ENCODE measurements at regions not wholly inside any gene's neighbourhood (a gene's known extent, or its start where the extent isn't known, plus 50 kb on each side); places are given as distances from the start of the nearest gene placed in this dataset.

DNA sequence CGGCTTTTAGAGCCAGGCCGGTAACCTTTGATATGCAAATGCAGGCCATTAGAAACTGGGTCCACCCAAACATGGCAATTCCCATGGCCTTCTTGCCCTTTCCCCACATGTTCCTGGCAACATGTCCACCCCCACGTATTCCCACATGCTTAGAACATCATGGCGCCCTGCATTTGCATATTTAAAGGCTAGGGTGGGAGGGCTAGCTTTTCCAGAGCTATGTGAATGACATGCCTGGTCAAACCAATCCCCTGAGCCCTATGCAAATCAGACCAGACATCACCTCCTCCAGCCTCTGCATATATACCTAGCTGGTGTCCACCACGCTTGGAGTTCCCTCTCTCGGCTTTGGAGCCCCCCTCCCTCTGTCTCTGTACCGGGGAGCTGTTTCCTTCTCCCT is 481.9 kb downstream of the CDH2 start:
- ChIA-PET POLR2A (no interaction called here), CTCF (no interaction called here)
- Histone ChIP-seq H3K9me3 (ENCODE audit: control insufficient read depth, insufficient read depth, low read depth, low read length) (no peaks in the 10 kb centered on the region), H3K27me3 (ENCODE audit: control insufficient read depth, insufficient read depth, low read length) (no peaks in the 10 kb centered on the region), H3K27ac (ENCODE audit: low read length) (no peak overlapping the region), H3K4me3 (ENCODE audit: low read depth in 2 of 2, low read length in 2 of 2) (no peak overlapping the region), H3K4me1 (ENCODE audit: control insufficient read depth, insufficient read depth, low read length) (no peaks in the 10 kb centered on the region), H3K36me3 (ENCODE audit: control insufficient read depth, insufficient read depth, low read length) (no peaks in the 10 kb centered on the region)
- intact Hi-C loops (cut with micrococcal nuclease; ENCODE audit: unreplicated experiment) (no loop called here), in situ Hi-C loops (cut with HindIII; ENCODE audit: low pct_unique_long_range_greater_than_20kb, low sequenced_read_pairs) (no loop called here)
- DNase-seq (ENCODE audit: low read depth, low spot score) (no peak), ATAC-seq (no peak)
- BruUV-seq (replicated peaks) = no TSS peak
- TF ChIP-seq, protein P1, sequence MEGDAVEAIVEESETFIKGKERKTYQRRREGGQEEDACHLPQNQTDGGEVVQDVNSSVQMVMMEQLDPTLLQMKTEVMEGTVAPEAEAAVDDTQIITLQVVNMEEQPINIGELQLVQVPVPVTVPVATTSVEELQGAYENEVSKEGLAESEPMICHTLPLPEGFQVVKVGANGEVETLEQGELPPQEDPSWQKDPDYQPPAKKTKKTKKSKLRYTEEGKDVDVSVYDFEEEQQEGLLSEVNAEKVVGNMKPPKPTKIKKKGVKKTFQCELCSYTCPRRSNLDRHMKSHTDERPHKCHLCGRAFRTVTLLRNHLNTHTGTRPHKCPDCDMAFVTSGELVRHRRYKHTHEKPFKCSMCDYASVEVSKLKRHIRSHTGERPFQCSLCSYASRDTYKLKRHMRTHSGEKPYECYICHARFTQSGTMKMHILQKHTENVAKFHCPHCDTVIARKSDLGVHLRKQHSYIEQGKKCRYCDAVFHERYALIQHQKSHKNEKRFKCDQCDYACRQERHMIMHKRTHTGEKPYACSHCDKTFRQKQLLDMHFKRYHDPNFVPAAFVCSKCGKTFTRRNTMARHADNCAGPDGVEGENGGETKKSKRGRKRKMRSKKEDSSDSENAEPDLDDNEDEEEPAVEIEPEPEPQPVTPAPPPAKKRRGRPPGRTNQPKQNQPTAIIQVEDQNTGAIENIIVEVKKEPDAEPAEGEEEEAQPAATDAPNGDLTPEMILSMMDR (IDR thresholded peaks at IDR 0.05) = no peak
- TF ChIP-seq POLR2AphosphoS5 (IDR thresholded peaks at IDR 0.05; ENCODE audit: low read depth, low read length) (no peak), SIN3A (IDR thresholded peaks at IDR 0.05; ENCODE audit: borderline replicate concordance, insufficient read depth, low read depth, low read length) (no peak), TCF7L2 (IDR thresholded peaks at IDR 0.05; ENCODE audit: low read depth, low read length) (no peak)
- TF ChIP-seq, protein P2, sequence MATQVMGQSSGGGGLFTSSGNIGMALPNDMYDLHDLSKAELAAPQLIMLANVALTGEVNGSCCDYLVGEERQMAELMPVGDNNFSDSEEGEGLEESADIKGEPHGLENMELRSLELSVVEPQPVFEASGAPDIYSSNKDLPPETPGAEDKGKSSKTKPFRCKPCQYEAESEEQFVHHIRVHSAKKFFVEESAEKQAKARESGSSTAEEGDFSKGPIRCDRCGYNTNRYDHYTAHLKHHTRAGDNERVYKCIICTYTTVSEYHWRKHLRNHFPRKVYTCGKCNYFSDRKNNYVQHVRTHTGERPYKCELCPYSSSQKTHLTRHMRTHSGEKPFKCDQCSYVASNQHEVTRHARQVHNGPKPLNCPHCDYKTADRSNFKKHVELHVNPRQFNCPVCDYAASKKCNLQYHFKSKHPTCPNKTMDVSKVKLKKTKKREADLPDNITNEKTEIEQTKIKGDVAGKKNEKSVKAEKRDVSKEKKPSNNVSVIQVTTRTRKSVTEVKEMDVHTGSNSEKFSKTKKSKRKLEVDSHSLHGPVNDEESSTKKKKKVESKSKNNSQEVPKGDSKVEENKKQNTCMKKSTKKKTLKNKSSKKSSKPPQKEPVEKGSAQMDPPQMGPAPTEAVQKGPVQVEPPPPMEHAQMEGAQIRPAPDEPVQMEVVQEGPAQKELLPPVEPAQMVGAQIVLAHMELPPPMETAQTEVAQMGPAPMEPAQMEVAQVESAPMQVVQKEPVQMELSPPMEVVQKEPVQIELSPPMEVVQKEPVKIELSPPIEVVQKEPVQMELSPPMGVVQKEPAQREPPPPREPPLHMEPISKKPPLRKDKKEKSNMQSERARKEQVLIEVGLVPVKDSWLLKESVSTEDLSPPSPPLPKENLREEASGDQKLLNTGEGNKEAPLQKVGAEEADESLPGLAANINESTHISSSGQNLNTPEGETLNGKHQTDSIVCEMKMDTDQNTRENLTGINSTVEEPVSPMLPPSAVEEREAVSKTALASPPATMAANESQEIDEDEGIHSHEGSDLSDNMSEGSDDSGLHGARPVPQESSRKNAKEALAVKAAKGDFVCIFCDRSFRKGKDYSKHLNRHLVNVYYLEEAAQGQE (IDR thresholded peaks at IDR 0.05; ENCODE audit: insufficient read depth in 1 of 2, low read depth in 2 of 2, low read length in 1 of 2) = no peak

DNA sequence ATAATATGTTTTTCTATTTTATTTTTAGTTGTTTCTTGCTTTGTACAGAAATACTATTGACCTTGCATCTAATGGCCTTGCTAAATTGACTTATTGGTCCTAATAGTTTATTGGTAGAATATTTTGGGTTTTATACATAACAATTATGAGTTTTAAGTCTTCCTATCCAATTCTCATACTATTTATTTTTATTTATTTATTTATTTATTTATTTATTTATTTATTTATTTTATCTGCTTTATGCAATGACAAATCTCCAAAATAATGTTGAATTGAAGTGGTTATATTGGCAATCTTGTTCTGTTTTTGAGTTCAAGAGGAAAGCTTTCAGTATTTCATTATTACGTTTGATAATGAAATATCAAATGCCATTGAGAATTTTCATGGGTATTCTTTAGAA is 488.3 kb downstream of the CDH2 start:
- TF ChIP-seq, protein P2 (IDR thresholded peaks at IDR 0.05; ENCODE audit: insufficient read depth in 1 of 2, low read depth in 2 of 2, low read length in 1 of 2) = no peak
- TF ChIP-seq, protein P1 (IDR thresholded peaks at IDR 0.05) = no peak
- TF ChIP-seq TCF7L2 (IDR thresholded peaks at IDR 0.05; ENCODE audit: low read depth, low read length) = no peak
- no peak for TF ChIP-seq SIN3A (IDR thresholded peaks at IDR 0.05; ENCODE audit: borderline replicate concordance, insufficient read depth, low read depth, low read length)
- no peak for TF ChIP-seq POLR2AphosphoS5 (IDR thresholded peaks at IDR 0.05; ENCODE audit: low read depth, low read length)
- DNase-seq (ENCODE audit: low read depth, low spot score) = no peak
- Histone ChIP-seq H3K27ac (ENCODE audit: low read length) (no peak overlapping the region), H3K4me3 (ENCODE audit: low read depth in 2 of 2, low read length in 2 of 2) (no peak overlapping the region), H3K9me3 (ENCODE audit: control insufficient read depth, insufficient read depth, low read depth, low read length) (peaks cover 6% of the 10 kb centered on the region; the same call in 1 of the 2 replicates), H3K4me1 (ENCODE audit: control insufficient read depth, insufficient read depth, low read length) (no peaks in the 10 kb centered on the region), H3K27me3 (ENCODE audit: control insufficient read depth, insufficient read depth, low read length) (no peaks in the 10 kb centered on the region), H3K36me3 (ENCODE audit: control insufficient read depth, insufficient read depth, low read length) (no peaks in the 10 kb centered on the region)
- CTCF ChIA-PET = no interaction called here
- ATAC-seq = no peak
- POLR2A ChIA-PET = no interaction called here
- intact Hi-C loops (cut with micrococcal nuclease; ENCODE audit: unreplicated experiment) (no loop called here), in situ Hi-C loops (cut with HindIII; ENCODE audit: low pct_unique_long_range_greater_than_20kb, low sequenced_read_pairs) (no loop called here)
- BruUV-seq (replicated peaks) = no TSS peak

All from Panc1 (cell line).